SK-N-SH (cell line): ENCODE measurements at regions not wholly inside any gene's neighbourhood (a gene's known extent, or its start where the extent isn't known, plus 50 kb on each side); places are given as distances from the start of the nearest gene placed in this dataset.

Source experiments
- CTCF ChIA-PET: fragments of 300-600, 350-600 bp; formaldehyde crosslinking; extraction: SDS; loops from one replicate; lab custom pipeline; 2021; lab: Yijun Ruan, JAX
- POLR2A ChIA-PET: fragments of 350-600 bp; sonication (Branson Sonifier 250); formaldehyde crosslinking; extraction: SDS; loops from one replicate; lab custom pipeline; 2020; ENCODE audit warnings: antibody characterized with exemption, inconsistent platforms; lab: Yijun Ruan, JAX
- DNase-seq: peaks from one replicate; pipeline ENCODE4 v3.0.0; 2012
- H2AFZ ChIP-seq: fragments of 200-600 bp; sonication (generic); 2 replicates; pipeline ENCODE4 v1.8.1; 2016; ENCODE audit warnings: antibody characterized with exemption, mild to moderate bottlenecking, low read depth
- H3F3A ChIP-seq: fragments of 200-600 bp; sonication (generic); replicated peaks from 2 replicates; pipeline ENCODE3; 2016; ENCODE audit warnings: antibody characterized with exemption, mild to moderate bottlenecking; ENCODE audit not compliant: insufficient read depth
- H3K27ac ChIP-seq, 2 experiments: fragments of 200-500 bp in 1 of 2; fragments of 200-600 bp in 1 of 2; sonication (Bioruptor generic) in 1 of 2; sonication (generic), shearing (Covaris generic) in 1 of 2; 2 replicates each; pipeline versions ENCODE4 v1.5.1 to v1.6.1; 2014 to 2016; ENCODE audit warnings: low read depth in 2 of 2, inconsistent platforms in 1 of 2, low read length in 1 of 2, mild to moderate bottlenecking in 1 of 2, mixed read lengths in 1 of 2
- H3K27me3 ChIP-seq: fragments of 200-600 bp; sonication (generic), shearing (Covaris generic); 2 replicates; pipeline ENCODE4 v1.6.1; 2016; ENCODE audit warnings: mixed run types; ENCODE audit not compliant: insufficient read depth
- H3K36me3 ChIP-seq, 2 experiments: fragments of 200-500 bp in 1 of 2; fragments of 200-600 bp in 1 of 2; sonication (Bioruptor generic) in 1 of 2; sonication (generic) in 1 of 2; replicated peaks in 1 of 2; 2 replicates each; pipeline versions ENCODE3 to v1.5.1; 2014 to 2016; ENCODE audit warnings: low read length in 1 of 2, mild to moderate bottlenecking in 1 of 2; ENCODE audit not compliant: insufficient read depth in 2 of 2, control insufficient read depth in 1 of 2
- H3K4me1 ChIP-seq, 2 experiments: fragments of 200-500 bp in 1 of 2; fragments of 200-600 bp in 1 of 2; sonication (Bioruptor generic) in 1 of 2; sonication (generic), shearing (Covaris generic) in 1 of 2; 2 replicates each; pipeline versions ENCODE4 v1.5.1 to v1.6.1; 2014 to 2016; ENCODE audit warnings: low read depth in 1 of 2, low read length in 1 of 2, mixed run types in 1 of 2; ENCODE audit not compliant: insufficient read depth in 2 of 2, control insufficient read depth in 1 of 2
- H3K4me2 ChIP-seq: fragments of 200-600 bp; sonication (generic), shearing (Covaris generic); 2 replicates; pipeline ENCODE4 v1.6.1; 2017; ENCODE audit warnings: mixed run types
- H3K4me3 ChIP-seq, 2 experiments: fragments of 200-500 bp in 1 of 2; fragments of 200-600 bp in 1 of 2; sonication (Bioruptor generic) in 1 of 2; sonication (generic), shearing (Covaris generic) in 1 of 2; 2 replicates each; pipeline versions ENCODE4 v1.5.1 to v1.8.1; 2014 to 2016; ENCODE audit warnings: low read depth in 2 of 2, inconsistent platforms in 1 of 2, low read length in 1 of 2, mild to moderate bottlenecking in 1 of 2, mixed read lengths in 1 of 2, moderate library complexity in 1 of 2
- H3K79me2 ChIP-seq: fragments of 200-600 bp; sonication (generic); 2 replicates; pipeline ENCODE4 v1.8.1; 2017; ENCODE audit warnings: mild to moderate bottlenecking; ENCODE audit not compliant: insufficient read depth
- H3K9ac ChIP-seq: fragments of 200-600 bp; sonication (generic); 2 replicates; pipeline ENCODE4 v1.6.1; 2017; ENCODE audit warnings: mixed run types
- H3K9me2 ChIP-seq: fragments of 200-600 bp; sonication (generic); 2 replicates; pipeline ENCODE4 v1.6.1; 2017; ENCODE audit warnings: mixed run types
- H3K9me3 ChIP-seq: fragments of 200-600 bp; sonication (generic); 2 replicates; pipeline ENCODE4 v1.6.1; 2017; ENCODE audit warnings: mixed run types, mild to moderate bottlenecking, moderate library complexity
- H4K20me1 ChIP-seq: fragments of 200-600 bp; sonication (generic); 2 replicates; pipeline ENCODE4 v1.6.1; 2017; ENCODE audit warnings: mild to moderate bottlenecking, mixed run types; ENCODE audit not compliant: insufficient read depth
- ELF1 ChIP-seq: IDR thresholded peaks from 2 replicates; pipeline ENCODE4 v1.4.0; 2012
- EP300 ChIP-seq, 2 experiments: IDR thresholded peaks; 2 replicates each; pipeline versions ENCODE4 v1.4.0 to v1.6.1; 2012; ENCODE audit warnings: borderline replicate concordance in 1 of 2, low read depth in 1 of 2, low read length in 1 of 2
- FOSL2 ChIP-seq: IDR thresholded peaks from 2 replicates; pipeline ENCODE4 v1.4.0; 2012; ENCODE audit warnings: low read depth, mild to moderate bottlenecking, moderate library complexity, borderline replicate concordance
- FOXM1 ChIP-seq: IDR thresholded peaks from 2 replicates; pipeline ENCODE4 v1.4.0; 2012; ENCODE audit warnings: low read depth, mild to moderate bottlenecking
- GABPA ChIP-seq: IDR thresholded peaks from 2 replicates; pipeline ENCODE4 v1.4.0; 2012; ENCODE audit warnings: low read depth, mild to moderate bottlenecking
- JUND ChIP-seq: IDR thresholded peaks from 2 replicates; pipeline ENCODE4 v1.4.0; 2012
- MEF2A ChIP-seq: IDR thresholded peaks from 2 replicates; pipeline ENCODE4 v1.4.0; 2012; ENCODE audit warnings: low read depth, borderline replicate concordance
- MXI1 ChIP-seq: IDR thresholded peaks from 2 replicates; pipeline ENCODE4 v1.6.1; 2012; ENCODE audit warnings: mild to moderate bottlenecking, low read depth, low read length, improper control_type of control experiment
- NFIC ChIP-seq: IDR thresholded peaks from 2 replicates; pipeline ENCODE4 v1.4.0; 2012; ENCODE audit warnings: borderline replicate concordance
- POLR2AphosphoS5 ChIP-seq: IDR thresholded peaks from 2 replicates; pipeline ENCODE4 v1.6.1; 2012; ENCODE audit warnings: low read depth, low read length
- RFX5 ChIP-seq: IDR thresholded peaks from 2 replicates; pipeline ENCODE4 v1.6.1; 2012; ENCODE audit warnings: mild to moderate bottlenecking, improper control_type of control experiment, low read length
- SMC3 ChIP-seq: IDR thresholded peaks from 2 replicates; pipeline ENCODE4 v1.6.1; 2012; ENCODE audit warnings: low read depth, low read length, improper control_type of control experiment
- TAF1 ChIP-seq: IDR thresholded peaks from 2 replicates; pipeline ENCODE4 v1.6.1; 2012; ENCODE audit warnings: low read depth, mild to moderate bottlenecking, low read length, moderate library complexity, borderline replicate concordance
- TEAD4 ChIP-seq: IDR thresholded peaks from 2 replicates; pipeline ENCODE4 v1.4.0; 2012; ENCODE audit warnings: mild to moderate bottlenecking, borderline replicate concordance; ENCODE audit not compliant: insufficient read depth
- YY1 ChIP-seq: IDR thresholded peaks from 2 replicates; pipeline ENCODE4 v1.4.0; 2012; ENCODE audit warnings: low read depth, mild to moderate bottlenecking
- WGBS: methylation state at CpG from one replicate; pipeline ENCODE4 v1.1.6; 2017; ENCODE audit warnings: low lambda C conversion rate; 5-methylcytosine and 5-hydroxymethylcytosine counted together
- TF ChIP-seq, protein P1 (sequence below): IDR thresholded peaks from 2 replicates; pipeline ENCODE4; 2012
- TF ChIP-seq, protein P2 (sequence below): fragments of 150-350 bp; IDR thresholded peaks from 2 replicates; pipeline ENCODE4 v1.6.1; 2016; ENCODE audit warnings: mild to moderate bottlenecking, low read depth, low read length
- TF ChIP-seq, protein P3 (sequence below): IDR thresholded peaks from 2 replicates; pipeline ENCODE4 v1.4.0; 2012; ENCODE audit warnings: low read depth, borderline replicate concordance

DNA sequence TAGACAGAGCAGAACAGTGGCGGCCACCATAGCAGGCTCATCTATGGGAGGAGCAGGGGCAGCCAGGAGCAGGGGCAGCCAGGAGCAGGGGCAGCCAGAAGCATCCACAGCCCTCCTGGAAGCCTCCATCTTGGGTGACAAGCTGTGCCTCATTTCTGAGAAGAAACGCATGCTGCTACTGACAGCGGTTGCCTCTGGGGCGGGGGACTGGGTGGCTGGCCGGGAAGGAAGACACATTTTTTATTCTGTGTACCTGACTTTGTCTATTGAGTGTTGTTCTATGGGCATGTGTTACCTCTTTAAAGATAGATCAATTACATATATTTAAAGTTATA is 71.5 kb upstream of the KLF13 start:
- no peak overlapping the region for H3K9ac ChIP-seq
- H4K20me1 ChIP-seq = no peaks in the 10 kb centered on the region
- H2AFZ ChIP-seq = no peak overlapping the region
- no peaks in the 10 kb centered on the region for H3K9me3 ChIP-seq
- no peak for TF ChIP-seq MEF2A
- TF ChIP-seq FOSL2 = no peak
- TF ChIP-seq POLR2AphosphoS5 = no peak
- TF ChIP-seq GABPA = no peak
- TF ChIP-seq NFIC = no peak
- TF ChIP-seq MXI1 = no peak
- TF ChIP-seq RFX5 = no peak
- TF ChIP-seq TAF1 = no peak
- TF ChIP-seq, protein P1, sequence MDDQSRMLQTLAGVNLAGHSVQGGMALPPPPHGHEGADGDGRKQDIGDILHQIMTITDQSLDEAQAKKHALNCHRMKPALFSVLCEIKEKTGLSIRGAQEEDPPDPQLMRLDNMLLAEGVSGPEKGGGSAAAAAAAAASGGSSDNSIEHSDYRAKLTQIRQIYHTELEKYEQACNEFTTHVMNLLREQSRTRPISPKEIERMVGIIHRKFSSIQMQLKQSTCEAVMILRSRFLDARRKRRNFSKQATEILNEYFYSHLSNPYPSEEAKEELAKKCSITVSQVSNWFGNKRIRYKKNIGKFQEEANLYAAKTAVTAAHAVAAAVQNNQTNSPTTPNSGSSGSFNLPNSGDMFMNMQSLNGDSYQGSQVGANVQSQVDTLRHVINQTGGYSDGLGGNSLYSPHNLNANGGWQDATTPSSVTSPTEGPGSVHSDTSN = no peak
- no peak for TF ChIP-seq EP300 (IDR thresholded peaks at IDR 0.05; ENCODE audit: borderline replicate concordance in 1 of 2, low read depth in 1 of 2, low read length in 1 of 2)
- no peak for TF ChIP-seq SMC3
- TF ChIP-seq, protein P2, sequence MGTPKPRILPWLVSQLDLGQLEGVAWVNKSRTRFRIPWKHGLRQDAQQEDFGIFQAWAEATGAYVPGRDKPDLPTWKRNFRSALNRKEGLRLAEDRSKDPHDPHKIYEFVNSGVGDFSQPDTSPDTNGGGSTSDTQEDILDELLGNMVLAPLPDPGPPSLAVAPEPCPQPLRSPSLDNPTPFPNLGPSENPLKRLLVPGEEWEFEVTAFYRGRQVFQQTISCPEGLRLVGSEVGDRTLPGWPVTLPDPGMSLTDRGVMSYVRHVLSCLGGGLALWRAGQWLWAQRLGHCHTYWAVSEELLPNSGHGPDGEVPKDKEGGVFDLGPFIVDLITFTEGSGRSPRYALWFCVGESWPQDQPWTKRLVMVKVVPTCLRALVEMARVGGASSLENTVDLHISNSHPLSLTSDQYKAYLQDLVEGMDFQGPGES = no peak
- no peak for TF ChIP-seq TEAD4
- TF ChIP-seq FOXM1 = no peak
- TF ChIP-seq JUND = no peak
- TF ChIP-seq, protein P3, sequence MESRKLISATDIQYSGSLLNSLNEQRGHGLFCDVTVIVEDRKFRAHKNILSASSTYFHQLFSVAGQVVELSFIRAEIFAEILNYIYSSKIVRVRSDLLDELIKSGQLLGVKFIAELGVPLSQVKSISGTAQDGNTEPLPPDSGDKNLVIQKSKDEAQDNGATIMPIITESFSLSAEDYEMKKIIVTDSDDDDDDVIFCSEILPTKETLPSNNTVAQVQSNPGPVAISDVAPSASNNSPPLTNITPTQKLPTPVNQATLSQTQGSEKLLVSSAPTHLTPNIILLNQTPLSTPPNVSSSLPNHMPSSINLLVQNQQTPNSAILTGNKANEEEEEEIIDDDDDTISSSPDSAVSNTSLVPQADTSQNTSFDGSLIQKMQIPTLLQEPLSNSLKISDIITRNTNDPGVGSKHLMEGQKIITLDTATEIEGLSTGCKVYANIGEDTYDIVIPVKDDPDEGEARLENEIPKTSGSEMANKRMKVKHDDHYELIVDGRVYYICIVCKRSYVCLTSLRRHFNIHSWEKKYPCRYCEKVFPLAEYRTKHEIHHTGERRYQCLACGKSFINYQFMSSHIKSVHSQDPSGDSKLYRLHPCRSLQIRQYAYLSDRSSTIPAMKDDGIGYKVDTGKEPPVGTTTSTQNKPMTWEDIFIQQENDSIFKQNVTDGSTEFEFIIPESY = no peak
- no peak for TF ChIP-seq ELF1
- no peak for TF ChIP-seq YY1
- H3K36me3 ChIP-seq = no peaks in the 10 kb centered on the region
- no peaks in the 10 kb centered on the region for H3K9me2 ChIP-seq
- no peaks in the 10 kb centered on the region for H3K27me3 ChIP-seq
- no peak for DNase-seq
- H3K4me3 ChIP-seq = no peak overlapping the region
- POLR2A ChIA-PET = no interaction called here
- no peaks in the 10 kb centered on the region for H3F3A ChIP-seq
- H3K4me2 ChIP-seq = no peak overlapping the region
- 59% methylated on average over 5 of the region's 5 CpGs for WGBS
- no peaks in the 10 kb centered on the region; a peak in 1 of 4 replicates for H3K4me1 ChIP-seq
- CTCF ChIA-PET = interaction anchor here (0.8 kb wide), 1 partner anchor 232 kb away, joined by 3 read pairs; no protein-coding TSS in a partner anchor
- H3K79me2 ChIP-seq = no peaks in the 10 kb centered on the region
- no peak overlapping the region for H3K27ac ChIP-seq
